Nephron progenitor cell (in vitro differentiated cells): ENCODE measurements at regions not wholly inside any gene's neighbourhood (a gene's known extent, or its start where the extent isn't known, plus 50 kb on each side); places are given as distances from the start of the nearest gene placed in this dataset.

Experiments used
- DNase-seq: peaks from one replicate; pipeline ENCODE4 v3.0.0; 2021
- H3K27ac Mint-ChIP-seq: 2 replicates; pipeline ENCODE4 v1.8.0; 2021; ENCODE audit warnings: mild to moderate bottlenecking, moderate library complexity, mixed read lengths
- H3K27me3 Mint-ChIP-seq: 2 replicates; pipeline ENCODE4 v1.8.0; 2021; ENCODE audit warnings: mild to moderate bottlenecking, low read depth, mixed read lengths; ENCODE audit not compliant: poor library complexity
- H3K36me3 Mint-ChIP-seq: 2 replicates; pipeline ENCODE4 v1.8.0; 2021; ENCODE audit warnings: low read depth, mixed read lengths
- H3K4me1 Mint-ChIP-seq: 2 replicates; pipeline ENCODE4 v1.8.0; 2021; ENCODE audit warnings: mixed read lengths
- H3K4me3 Mint-ChIP-seq: 2 replicates; pipeline ENCODE4 v1.8.0; 2021; ENCODE audit warnings: mild to moderate bottlenecking, moderate library complexity, mixed read lengths
- H3K9me3 Mint-ChIP-seq: 2 replicates; pipeline ENCODE4 v1.8.0; 2021; ENCODE audit warnings: mild to moderate bottlenecking, moderate library complexity, mixed read lengths
- CTCF ChIP-seq: fragments of 200-600 bp; sonication (generic); IDR thresholded peaks from 2 replicates; pipeline ENCODE4 v1.5.0; 2021; ENCODE audit warnings: antibody characterized with exemption

- no peak for TF ChIP-seq CTCF
- Mint-ChIP-seq H3K4me3 (no peak overlapping the region), H3K27me3 (no peaks in the 10 kb centered on the region), H3K27ac (no peak overlapping the region), H3K4me1 (no peaks in the 10 kb centered on the region), H3K9me3 (no peaks in the 10 kb centered on the region), H3K36me3 (no peaks in the 10 kb centered on the region)
- no peak for DNase-seq
These were observed 1343.5 kb downstream of the SUCLG1 start for GRCh38 chr2:83115606-83116005.

GRCh38 chr2:83115155-83115554 is 1343.9 kb downstream of the SUCLG1 start:
- Mint-ChIP-seq H3K4me3 (no peak overlapping the region), H3K36me3 (no peaks in the 10 kb centered on the region), H3K27me3 (no peaks in the 10 kb centered on the region), H3K4me1 (no peaks in the 10 kb centered on the region), H3K27ac (no peak overlapping the region), H3K9me3 (no peaks in the 10 kb centered on the region)
- no peak for DNase-seq
- no peak for TF ChIP-seq CTCF

- no peak for DNase-seq
- Mint-ChIP-seq H3K4me1 (no peaks in the 10 kb centered on the region), H3K27ac (no peak overlapping the region), H3K27me3 (no peaks in the 10 kb centered on the region), H3K9me3 (peaks cover 6% of the 10 kb centered on the region), H3K4me3 (no peak overlapping the region), H3K36me3 (no peaks in the 10 kb centered on the region)
- no peak for TF ChIP-seq CTCF
These were observed 1345.1 kb downstream of the SUCLG1 start for GRCh38 chr2:83113953-83114352.

GRCh38 chr2:83112858-83113257 is 1346.2 kb downstream of the SUCLG1 start:
- Mint-ChIP-seq H3K4me1 (no peaks in the 10 kb centered on the region), H3K9me3 (peaks cover 6% of the 10 kb centered on the region), H3K4me3 (no peak overlapping the region), H3K27me3 (no peaks in the 10 kb centered on the region), H3K27ac (no peak overlapping the region), H3K36me3 (no peaks in the 10 kb centered on the region)
- no peak for TF ChIP-seq CTCF
- no peak for DNase-seq

GRCh38 chr2:83109284-83109683 is 1349.8 kb downstream of the SUCLG1 start:
- DNase-seq: no peak
- TF ChIP-seq CTCF: no peak
- H3K27ac Mint-ChIP-seq: no peak overlapping the region
- no peak overlapping the region for H3K4me3 Mint-ChIP-seq
- H3K27me3 Mint-ChIP-seq: no peaks in the 10 kb centered on the region
- H3K4me1 Mint-ChIP-seq: no peaks in the 10 kb centered on the region
- H3K36me3 Mint-ChIP-seq: no peaks in the 10 kb centered on the region
- H3K9me3 Mint-ChIP-seq: peaks cover 6% of the 10 kb centered on the region

- no peak for TF ChIP-seq CTCF
- H3K4me1 Mint-ChIP-seq: no peaks in the 10 kb centered on the region
- H3K9me3 Mint-ChIP-seq: peaks cover 6% of the 10 kb centered on the region
- no peaks in the 10 kb centered on the region for H3K27me3 Mint-ChIP-seq
- no peak for DNase-seq
- no peak overlapping the region for H3K27ac Mint-ChIP-seq
- H3K4me3 Mint-ChIP-seq: no peak overlapping the region
- H3K36me3 Mint-ChIP-seq: no peaks in the 10 kb centered on the region
These were observed 1352.2 kb downstream of the SUCLG1 start for GRCh38 chr2:83106853-83107252.
